IPS-NIHi7 (cell line): ENCODE measurements at regions not wholly inside any gene's neighbourhood (a gene's known extent, or its start where the extent isn't known, plus 50 kb on each side); places are given as distances from the start of the nearest gene placed in this dataset.
"Not testable (repeated sequence)": the region's sequence is repeated elsewhere in the genome, so short reads cannot be mapped to it uniquely, and the experiment has no call there.

Experiments used
- DNase-seq: peaks from one replicate; pipeline ENCODE4 v3.0.0; 2012; ENCODE audit warnings: mixed read lengths; ENCODE audit errors: extremely low spot score

- DNase-seq = no peak
Measured at GRCh38 chr16:64362193-64362592, 759.7 kb downstream of the CDH11 start.

- no peak for DNase-seq
Measured at GRCh38 chr16:64361753-64362152, 760.1 kb downstream of the CDH11 start.

DNA sequence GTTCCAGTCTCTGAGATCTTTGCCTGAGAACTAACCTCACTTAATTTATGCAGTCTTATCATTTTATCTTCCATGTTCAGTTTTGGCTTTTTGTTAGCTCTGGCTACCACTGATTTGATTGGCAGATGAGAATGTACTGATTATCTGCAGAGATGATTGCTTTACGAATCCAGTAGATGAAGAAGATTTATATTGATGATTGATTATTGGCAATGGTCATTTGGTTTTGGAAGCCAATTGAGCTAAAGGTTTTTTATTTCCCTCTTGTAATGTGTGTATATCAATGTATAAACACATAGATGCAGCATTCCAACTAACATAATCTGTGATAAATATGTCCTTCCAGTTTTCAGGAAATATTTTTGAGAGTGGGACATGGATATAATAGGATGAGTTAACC lies 763.6 kb downstream of the CDH11 start:
- no peak for DNase-seq

GRCh38 chr16:64356267-64356666 lies 765.6 kb downstream of the CDH11 start:
- DNase-seq = no peak

GRCh38 chr16:64352246-64352645 lies 769.6 kb downstream of the CDH11 start:
- DNase-seq = no peak

DNA sequence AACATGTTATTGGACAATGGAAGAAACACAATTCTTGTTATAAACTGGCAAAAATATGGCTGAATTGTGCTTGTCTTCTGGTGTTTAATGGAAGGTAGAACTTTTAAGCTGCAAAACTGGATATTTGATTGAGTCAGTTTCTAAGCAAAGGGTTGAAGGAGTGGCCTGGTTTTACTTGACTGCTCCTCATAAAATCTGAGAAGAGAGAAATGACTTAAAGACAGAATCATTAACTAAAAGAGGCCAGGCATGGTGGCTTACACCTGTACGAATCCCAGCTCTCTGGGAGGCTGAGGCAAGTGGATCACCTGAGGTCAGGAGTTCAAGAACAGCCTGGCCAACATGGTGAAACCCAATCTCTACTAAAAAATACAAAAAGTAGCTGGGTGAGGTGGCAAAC lies 770.7 kb downstream of the CDH11 start:
- DNase-seq = no peak

- no peak for DNase-seq
Measured at GRCh38 chr16:64346080-64346479, 775.8 kb downstream of the CDH11 start.

- no peak for DNase-seq
Measured at GRCh38 chr16:64345142-64345541, 776.7 kb downstream of the CDH11 start.

- not testable (repeated sequence) for DNase-seq
Measured at GRCh38 chr16:64343820-64344443, 777.9 kb downstream of the CDH11 start.

DNA sequence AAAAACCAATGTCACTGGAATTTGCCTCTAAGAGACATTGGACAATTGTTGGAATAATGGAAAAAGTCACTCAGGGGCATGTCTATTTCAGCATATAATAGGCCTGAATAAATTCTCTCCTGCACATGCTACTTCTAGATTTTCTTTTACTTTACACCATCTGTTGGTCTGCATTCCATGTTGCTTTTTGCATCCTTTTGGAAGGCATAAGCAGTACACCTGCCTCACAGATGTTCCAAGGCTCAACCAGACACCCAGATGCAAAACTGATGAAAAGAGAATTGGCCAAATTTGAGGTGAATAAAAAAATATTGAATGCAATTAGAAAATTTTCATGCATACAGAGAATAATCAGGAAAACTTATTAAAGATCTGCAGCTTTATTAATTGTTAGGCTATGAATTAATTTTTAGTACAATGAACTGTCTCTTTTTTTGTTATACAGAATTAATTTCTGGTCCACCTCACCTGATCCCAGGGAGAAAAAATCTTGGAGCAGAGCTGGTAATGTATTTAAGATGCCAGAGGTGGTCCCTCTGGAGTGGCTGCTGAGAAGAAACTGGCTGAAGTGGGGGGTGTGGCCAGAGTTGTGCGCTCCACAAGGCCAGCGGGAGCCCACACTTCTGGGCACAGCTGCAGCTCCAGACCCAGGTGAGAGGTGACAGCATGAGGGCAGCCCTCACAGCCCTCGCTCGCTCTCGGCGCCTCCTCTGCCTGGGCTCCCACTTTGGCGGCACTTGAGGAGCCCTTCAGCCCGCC lies 778.6 kb downstream of the CDH11 start:
- DNase-seq = no peak

DNA sequence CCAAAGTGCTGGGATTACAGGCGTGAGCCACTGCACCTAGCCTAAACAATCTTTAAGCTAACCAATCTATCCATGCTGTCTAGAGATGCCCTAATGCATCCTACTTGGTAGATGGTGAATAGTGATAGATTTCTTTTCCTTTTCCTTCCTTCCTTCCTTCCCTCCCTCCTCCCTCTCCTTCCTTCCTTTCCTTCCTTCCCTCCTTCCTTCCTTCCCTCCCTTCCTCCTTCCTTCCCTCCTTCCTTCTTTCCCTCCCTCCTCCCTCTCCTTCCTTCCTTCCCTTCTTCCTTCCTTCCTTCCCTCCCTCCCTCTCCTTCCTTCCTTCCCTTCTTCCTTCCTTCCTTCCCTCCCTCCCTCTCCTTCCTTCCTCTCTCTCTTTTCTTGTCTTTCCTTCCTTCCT lies 780.5 kb downstream of the CDH11 start:
- DNase-seq = not testable (repeated sequence)

DNA sequence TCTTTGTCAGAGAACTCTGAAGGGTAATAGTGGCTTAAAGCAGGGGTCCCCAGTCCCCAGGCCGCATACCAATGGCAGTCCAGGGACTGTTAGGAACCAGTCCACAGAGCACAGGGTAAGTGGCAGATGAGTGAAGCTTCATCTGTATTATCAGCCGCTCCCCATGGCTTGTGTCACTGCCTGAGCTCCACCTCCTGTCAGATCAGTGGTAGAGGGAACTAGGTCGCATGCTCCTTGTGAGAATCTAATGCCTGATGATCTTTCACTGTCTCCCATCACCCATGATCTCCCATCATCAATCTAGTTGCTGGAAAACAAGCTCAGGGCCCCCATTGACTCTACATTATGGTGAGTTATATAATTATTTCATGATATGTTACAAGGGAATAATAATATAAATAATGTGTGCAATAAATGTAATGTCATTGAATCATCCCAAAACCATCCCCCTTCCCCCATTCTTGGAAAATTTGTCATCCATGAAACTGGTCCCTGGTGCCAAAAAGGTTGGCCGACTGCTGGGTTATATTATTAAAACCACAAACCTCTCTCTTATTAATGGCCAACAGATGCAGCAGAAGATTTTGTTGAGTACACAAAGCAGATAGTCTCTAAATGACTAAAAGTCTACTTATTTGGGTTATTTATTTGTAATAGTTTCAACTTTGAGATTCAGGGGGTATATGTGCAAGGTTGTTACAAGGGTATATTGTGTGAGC lies 782.7 kb downstream of the CDH11 start:
- no peak for DNase-seq

- no peak for DNase-seq
Measured at GRCh38 chr16:64321881-64322280, 800.0 kb downstream of the CDH11 start.

- no peak for DNase-seq
Measured at GRCh38 chr16:64321066-64321465, 800.8 kb downstream of the CDH11 start.

GRCh38 chr16:64317601-64318000 lies 804.3 kb downstream of the CDH11 start:
- no peak for DNase-seq

DNA sequence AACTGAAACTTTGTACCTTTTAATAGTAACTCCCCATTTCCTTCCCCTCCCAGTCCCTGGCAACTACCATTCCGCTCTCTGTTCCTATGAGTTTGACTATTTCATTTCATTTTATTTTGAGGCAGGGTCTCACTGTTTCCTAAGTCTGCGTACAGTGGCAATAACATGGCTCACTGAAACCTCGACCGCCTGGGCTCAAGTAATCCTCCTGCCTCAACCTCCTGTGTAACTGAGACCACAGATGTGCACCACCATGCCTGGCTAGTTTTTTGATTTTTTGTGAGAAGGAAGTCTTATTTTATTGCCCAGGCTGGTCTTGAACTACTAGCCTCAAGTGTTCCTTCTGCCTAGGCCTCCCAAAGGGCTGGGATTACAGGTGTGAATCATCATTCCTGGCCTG lies 808.1 kb downstream of the CDH11 start:
- no peak for DNase-seq

- no peak for DNase-seq
Measured at GRCh38 chr16:64312980-64313379, 808.9 kb downstream of the CDH11 start.

GRCh38 chr16:64312292-64312691 lies 809.6 kb downstream of the CDH11 start:
- DNase-seq = no peak

DNA sequence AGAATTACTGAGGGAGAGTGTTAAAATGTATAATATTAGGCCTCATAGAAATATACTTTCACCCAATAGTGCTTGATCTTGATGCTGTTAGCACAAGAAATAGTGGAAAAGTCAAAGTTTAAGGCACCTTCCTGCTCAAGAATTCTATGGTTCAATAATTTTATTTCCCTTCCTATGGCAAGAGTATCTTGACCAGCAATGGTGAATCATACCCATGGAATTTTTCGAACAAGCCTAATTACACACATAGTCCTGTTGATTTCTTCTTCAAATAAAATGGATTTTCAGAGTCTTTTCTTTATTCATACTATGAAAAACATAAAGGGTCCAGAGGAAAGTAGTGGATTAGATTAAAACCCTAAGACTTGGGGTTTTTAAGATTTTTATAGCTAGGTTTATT lies 810.6 kb downstream of the CDH11 start:
- DNase-seq = no peak

GRCh38 chr16:64309398-64310110 lies 812.3 kb downstream of the CDH11 start:
- no peak for DNase-seq

GRCh38 chr16:64308721-64309120 lies 813.1 kb downstream of the CDH11 start:
- DNase-seq = no peak

GRCh38 chr16:64307431-64307830 lies 814.4 kb downstream of the CDH11 start:
- no peak for DNase-seq
